Lower leg skin (tissue), 4 donors: ENCODE measurements at regions not wholly inside any gene's neighbourhood (a gene's known extent, or its start where the extent isn't known, plus 50 kb on each side); places are given as distances from the start of the nearest gene placed in this dataset.

Experiments
- DNase-seq, 2 donors: peaks; one replicate each; pipeline ENCODE4 v3.0.0-alpha.2; 2019; ENCODE audit warnings: low spot score in 2 of 2
- H3K4me3 ChIP-seq: fragments of 200-600 bp; sonication (generic); 2 replicates; pipeline ENCODE4 v1.5.1; 2017; ENCODE audit warnings: mild to moderate bottlenecking, low read depth; ENCODE audit not compliant: poor library complexity, severe bottlenecking
- CTCF ChIP-seq, 3 donors: fragments of 450-650 bp; IDR thresholded peaks; one replicate each; pipeline ENCODE4 v1.5.1; 2016; ENCODE audit warnings: antibody characterized with exemption in 3 of 3, mild to moderate bottlenecking in 3 of 3, moderate library complexity in 2 of 3
- POLR2A ChIP-seq, 2 donors: fragments of 450-650 bp; IDR thresholded peaks; one replicate each; pipeline ENCODE4 v1.6.1; 2016 to 2017; ENCODE audit warnings: antibody characterized with exemption in 2 of 2, mild to moderate bottlenecking in 1 of 2, moderate library complexity in 1 of 2
- WGBS, 2 donors: methylation state at CpG; one replicate each; pipeline ENCODE4 v1.1.5; 2018; 5-methylcytosine and 5-hydroxymethylcytosine counted together
- intact Hi-C: fragments of 100-400 bp; cut with DNase I; formaldehyde crosslinking; loops from one replicate; pipeline ENCODE4 v1.15.0; 2023; ENCODE audit warnings: low total_unique reads

- no peak for DNase-seq
- no peak for TF ChIP-seq POLR2A (IDR thresholded peaks at IDR 0.05)
- no peak for TF ChIP-seq CTCF (IDR thresholded peaks at IDR 0.05)
- no peak overlapping the region for H3K4me3 ChIP-seq
- 91 to 100% methylated on average over 5 of the region's 5 CpGs for WGBS, 2 donors
- intact Hi-C loops, result no loop called here
Observed at GRCh38 chr19:30795727-30796126, 423.5 kb downstream of the ZNF536 start.

- TF ChIP-seq POLR2A (IDR thresholded peaks at IDR 0.05), result no peak
- TF ChIP-seq CTCF (IDR thresholded peaks at IDR 0.05), result no peak
- peak; percentile 8 to 32 for DNase-seq
- intact Hi-C loops, result no loop called here
- H3K4me3 ChIP-seq, result no peak overlapping the region
- 78 to 85% methylated on average over 6 of the region's 6 CpGs for WGBS, 2 donors
Observed at GRCh38 chr19:30792561-30793505, 420.6 kb downstream of the ZNF536 start.

GRCh38 chr19:30791088-30791487, 418.9 kb downstream of the ZNF536 start:
- DNase-seq, result peak in 1 of 2 donors; percentile 45
- WGBS, 2 donors, result 52 to 58% methylated on average over 13 of the region's 13 CpGs
- no peak overlapping the region for H3K4me3 ChIP-seq
- TF ChIP-seq POLR2A (IDR thresholded peaks at IDR 0.05), result no peak
- TF ChIP-seq CTCF (IDR thresholded peaks at IDR 0.05), result no peak
- intact Hi-C loops, result no loop called here

- WGBS, 2 donors, result 78 to 79% methylated on average over 3 of the region's 3 CpGs
Observed at GRCh38 chr19:30790056-30790680, 418.0 kb downstream of the ZNF536 start.

GRCh38 chr19:30788105-30788765, 416.1 kb downstream of the ZNF536 start:
- intact Hi-C loops, result no loop called here
- TF ChIP-seq CTCF (IDR thresholded peaks at IDR 0.05), result no peak
- TF ChIP-seq POLR2A (IDR thresholded peaks at IDR 0.05), result no peak
- 85 to 87% methylated on average over 5 of the region's 5 CpGs for WGBS, 2 donors
- H3K4me3 ChIP-seq, result no peak overlapping the region
- peak; percentile 5 to 68 for DNase-seq

More at GRCh38 chr19:30790056-30790680, 418.0 kb downstream of the ZNF536 start:
- no peak overlapping the region for H3K4me3 ChIP-seq
- DNase-seq, result peak; percentile 7 to 8
- intact Hi-C loops, result no loop called here
- TF ChIP-seq POLR2A (IDR thresholded peaks at IDR 0.05) (no peak), CTCF (IDR thresholded peaks at IDR 0.05) (no peak)
